ENCODE measurements at regions not wholly inside any gene's neighbourhood (a gene's known extent, or its start where the extent isn't known, plus 50 kb on each side); places are given as distances from the start of the nearest gene placed in this dataset.

- Histone ChIP-seq H3K4me3 (no peak overlapping the region), H3K4me1 (ENCODE audit: insufficient read depth) (no peaks in the 10 kb centered on the region), H3K36me3 (no peaks in the 10 kb centered on the region), H3K9me3 (no peaks in the 10 kb centered on the region), H3K27ac (no peak overlapping the region), H3K27me3 (no peaks in the 10 kb centered on the region)
- 62 to 80% (median 78%) methylated on average over 5 of the region's 5 CpGs for WGBS, 3 donors
- intact Hi-C loops (cut with DNase I): no loop called here
- TF ChIP-seq POLR2A (IDR thresholded peaks at IDR 0.05): no peak
- no peak for DNase-seq
These were observed 484.8 kb downstream of the MBD2 start for GRCh38 chr18:53739700-53740099.

DNA sequence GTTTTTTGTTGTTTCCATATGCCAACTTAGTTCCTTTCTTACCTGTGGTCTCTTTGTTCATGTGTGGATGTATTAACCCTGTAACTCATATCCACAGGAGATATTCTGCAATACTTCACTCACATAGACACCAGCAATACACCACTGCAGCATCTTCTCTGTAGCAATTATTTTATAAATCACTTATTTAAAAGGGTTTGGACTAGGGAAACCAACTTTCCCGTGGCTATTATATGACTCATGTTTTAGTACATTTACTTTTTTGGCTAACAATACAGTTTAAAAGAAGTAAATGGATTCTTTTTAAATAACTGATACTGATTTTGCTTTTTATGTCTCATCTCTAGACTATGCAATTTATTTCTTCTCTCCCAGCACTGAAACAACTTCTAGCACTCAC lies 488.9 kb downstream of the MBD2 start:
- no peaks in the 10 kb centered on the region for H3K36me3 ChIP-seq

GRCh38 chr18:53715243-53715853 lies 509.1 kb downstream of the MBD2 start:
- TF ChIP-seq, protein P1, sequence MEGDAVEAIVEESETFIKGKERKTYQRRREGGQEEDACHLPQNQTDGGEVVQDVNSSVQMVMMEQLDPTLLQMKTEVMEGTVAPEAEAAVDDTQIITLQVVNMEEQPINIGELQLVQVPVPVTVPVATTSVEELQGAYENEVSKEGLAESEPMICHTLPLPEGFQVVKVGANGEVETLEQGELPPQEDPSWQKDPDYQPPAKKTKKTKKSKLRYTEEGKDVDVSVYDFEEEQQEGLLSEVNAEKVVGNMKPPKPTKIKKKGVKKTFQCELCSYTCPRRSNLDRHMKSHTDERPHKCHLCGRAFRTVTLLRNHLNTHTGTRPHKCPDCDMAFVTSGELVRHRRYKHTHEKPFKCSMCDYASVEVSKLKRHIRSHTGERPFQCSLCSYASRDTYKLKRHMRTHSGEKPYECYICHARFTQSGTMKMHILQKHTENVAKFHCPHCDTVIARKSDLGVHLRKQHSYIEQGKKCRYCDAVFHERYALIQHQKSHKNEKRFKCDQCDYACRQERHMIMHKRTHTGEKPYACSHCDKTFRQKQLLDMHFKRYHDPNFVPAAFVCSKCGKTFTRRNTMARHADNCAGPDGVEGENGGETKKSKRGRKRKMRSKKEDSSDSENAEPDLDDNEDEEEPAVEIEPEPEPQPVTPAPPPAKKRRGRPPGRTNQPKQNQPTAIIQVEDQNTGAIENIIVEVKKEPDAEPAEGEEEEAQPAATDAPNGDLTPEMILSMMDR (IDR thresholded peaks at IDR 0.05): no peak
- no peak for TF ChIP-seq EP300 (IDR thresholded peaks at IDR 0.05)
- no peak for TF ChIP-seq POLR2A (IDR thresholded peaks at IDR 0.05)
- DNase-seq: no peak
- no peak overlapping the region for H3K27ac ChIP-seq
- 27 to 43% (median 42%) methylated on average over 3 of the region's 3 CpGs for WGBS, 3 donors
- intact Hi-C loops (cut with DNase I): no loop called here
- no peaks in the 10 kb centered on the region for H3K36me3 ChIP-seq
- H3K27me3 ChIP-seq: no peaks in the 10 kb centered on the region
- no peak overlapping the region for H3K4me3 ChIP-seq
- H3K9me3 ChIP-seq: no peaks in the 10 kb centered on the region
- H3K4me1 ChIP-seq (ENCODE audit: insufficient read depth): no peaks in the 10 kb centered on the region

More for the DNA sequence above, 488.9 kb downstream of the MBD2 start:
- TF ChIP-seq POLR2A (IDR thresholded peaks at IDR 0.05) (no peak), EP300 (IDR thresholded peaks at IDR 0.05) (no peak)
- TF ChIP-seq, protein P1 (IDR thresholded peaks at IDR 0.05): no peak
- Histone ChIP-seq H3K27me3 (no peaks in the 10 kb centered on the region), H3K4me1 (ENCODE audit: insufficient read depth) (no peaks in the 10 kb centered on the region), H3K4me3 (no peak overlapping the region), H3K27ac (no peak overlapping the region), H3K9me3 (no peaks in the 10 kb centered on the region)
- 64 to 67% (median 66%) methylated on average over 1 of the region's 1 CpG for WGBS, 3 donors
- intact Hi-C loops (cut with DNase I): no loop called here
- DNase-seq: no peak

DNA sequence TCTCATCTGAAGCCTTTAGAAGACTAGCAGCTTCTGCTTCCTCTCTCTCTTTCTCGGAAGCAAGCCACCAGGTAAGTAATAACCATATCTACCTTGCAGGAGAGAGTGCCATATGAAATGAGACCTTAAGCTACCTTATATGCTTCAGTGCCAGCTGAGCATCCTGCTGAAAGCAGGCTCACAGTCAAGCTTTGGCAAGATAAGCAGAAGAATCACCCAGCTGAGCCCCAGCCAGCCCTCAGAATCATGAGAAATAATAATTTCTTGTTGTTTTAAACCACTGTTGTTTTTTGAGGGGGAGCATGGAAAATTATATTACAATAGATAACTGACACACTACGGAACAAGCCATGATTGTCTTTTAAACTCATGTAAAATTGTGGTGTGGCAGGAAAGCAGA lies 514.4 kb downstream of the MBD2 start:
- WGBS, 3 donors: 88 to 94% (median 93%) methylated on average over 2 of the region's 2 CpGs
- TF ChIP-seq, protein P1 (IDR thresholded peaks at IDR 0.05): no peak
- TF ChIP-seq POLR2A (IDR thresholded peaks at IDR 0.05): no peak
- TF ChIP-seq EP300 (IDR thresholded peaks at IDR 0.05): no peak

DNA sequence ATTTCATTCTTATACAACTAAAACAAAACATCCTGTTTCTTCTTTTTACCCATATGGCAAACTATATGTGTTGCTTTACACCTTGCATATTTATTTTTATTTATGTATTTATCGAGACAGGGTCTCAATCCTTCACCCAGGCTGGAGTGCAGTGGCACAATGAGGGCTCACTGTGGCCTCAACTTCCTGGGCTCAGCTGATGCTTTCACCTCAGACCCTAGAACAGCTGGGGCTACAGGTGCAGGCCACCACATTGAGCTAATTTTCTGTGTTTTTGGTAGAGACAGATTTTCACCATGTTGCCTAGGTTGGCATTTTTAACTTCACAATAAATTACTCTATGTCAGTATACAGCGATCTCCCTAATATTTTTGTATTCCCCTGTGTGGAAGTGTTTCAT lies 522.0 kb downstream of the MBD2 start:
- WGBS, 3 donors: 87 to 93% (median 92%) methylated on average over 2 of the region's 2 CpGs
- intact Hi-C loops (cut with DNase I): no loop called here
- H3K27ac ChIP-seq: no peak overlapping the region
- TF ChIP-seq POLR2A (IDR thresholded peaks at IDR 0.05) (no peak), EP300 (IDR thresholded peaks at IDR 0.05) (no peak)
- TF ChIP-seq, protein P1 (IDR thresholded peaks at IDR 0.05): no peak
- H3K9me3 ChIP-seq: no peaks in the 10 kb centered on the region
- no peak for DNase-seq
- H3K4me3 ChIP-seq: no peak overlapping the region
- no peaks in the 10 kb centered on the region for H3K27me3 ChIP-seq
- no peaks in the 10 kb centered on the region for H3K4me1 ChIP-seq (ENCODE audit: insufficient read depth)
- no peaks in the 10 kb centered on the region for H3K36me3 ChIP-seq

More for the DNA sequence above, 514.4 kb downstream of the MBD2 start:
- no peak for DNase-seq
- no peaks in the 10 kb centered on the region for H3K4me1 ChIP-seq (ENCODE audit: insufficient read depth)
- no peaks in the 10 kb centered on the region for H3K27me3 ChIP-seq
- H3K27ac ChIP-seq: no peak overlapping the region
- H3K9me3 ChIP-seq: no peaks in the 10 kb centered on the region
- intact Hi-C loops (cut with DNase I): no loop called here
- H3K36me3 ChIP-seq: no peaks in the 10 kb centered on the region
- H3K4me3 ChIP-seq: no peak overlapping the region

All from ovary (tissue), 7 donors.